Activated CD4-positive, alpha-beta memory T cell treated with anti-CD3 and anti-CD28 coated beads, Interleukin-2, amount 10 ng/mL, durations not matched to agents 7 days and 5 days (primary cell): ENCODE measurements at regions not wholly inside any gene's neighbourhood (a gene's known extent, or its start where the extent isn't known, plus 50 kb on each side); places are given as distances from the start of the nearest gene placed in this dataset.

Experiments
- CTCF ChIA-PET: fragments of 350-600 bp; sonication (Branson Sonifier 250); formaldehyde crosslinking; loops from one replicate; lab custom pipeline; 2021; ENCODE audit warnings: antibody characterized with exemption, inconsistent platforms; lab: Charles Lee
- POLR2A ChIA-PET: fragments of 350-600 bp; sonication (Branson Sonifier 250); formaldehyde crosslinking; loops from one replicate; lab custom pipeline; 2021; ENCODE audit warnings: antibody characterized with exemption; lab: Charles Lee
- DNase-seq: peaks from one replicate; pipeline ENCODE4 v3.0.0-alpha.2; 2020
- H3K27ac Mint-ChIP-seq: one replicate; pipeline ENCODE4 v1.8.0; 2021; ENCODE audit warnings: mild to moderate bottlenecking, mixed read lengths
- H3K27me3 Mint-ChIP-seq: one replicate; pipeline ENCODE4 v1.8.0; 2021; ENCODE audit warnings: mixed read lengths
- H3K36me3 Mint-ChIP-seq: one replicate; pipeline ENCODE4 v1.8.0; 2021; ENCODE audit warnings: low read depth, mixed read lengths
- H3K4me1 Mint-ChIP-seq: one replicate; pipeline ENCODE4 v1.8.0; 2021; ENCODE audit warnings: mixed read lengths
- H3K4me3 Mint-ChIP-seq: one replicate; pipeline ENCODE4 v1.8.0; 2021; ENCODE audit warnings: mild to moderate bottlenecking, mixed read lengths
- H3K9me3 Mint-ChIP-seq: one replicate; pipeline ENCODE4 v1.8.0; 2021; ENCODE audit warnings: mixed read lengths

DNA sequence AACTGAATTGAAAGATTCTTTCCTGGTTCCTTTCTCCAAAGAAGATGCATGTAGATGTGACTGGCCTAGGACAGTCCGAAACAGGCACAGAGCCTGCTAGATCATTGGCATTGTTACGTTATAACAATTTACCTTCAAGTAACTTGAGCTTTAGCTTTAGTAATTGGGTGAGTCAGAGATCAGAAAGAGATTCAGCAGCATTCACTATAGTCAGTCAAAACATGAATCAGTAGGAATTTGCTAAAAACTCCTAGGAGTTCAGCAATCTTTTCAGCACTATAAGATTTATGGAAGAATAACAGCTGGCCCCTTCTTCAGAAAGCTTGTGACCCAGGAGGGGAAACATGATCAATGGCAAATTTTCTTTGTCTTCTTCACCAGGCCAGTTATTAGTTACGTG is 281.7 kb upstream of the PRDM1 start:
- ChIA-PET CTCF (interaction anchor here (1.0 kb wide), 1 partner anchor 10 kb away, joined by 6 read pairs; no protein-coding TSS in a partner anchor), POLR2A (no interaction called here)
- no peak overlapping the region for H3K4me3 Mint-ChIP-seq
- H3K4me1 Mint-ChIP-seq, result peaks cover 26% of the 10 kb centered on the region
- no peaks in the 10 kb centered on the region for H3K27me3 Mint-ChIP-seq
- DNase-seq, result no peak
- peaks cover 27% of the 10 kb centered on the region for H3K36me3 Mint-ChIP-seq
- peaks cover 9% of the 10 kb centered on the region for H3K9me3 Mint-ChIP-seq
- H3K27ac Mint-ChIP-seq, result no peak overlapping the region

DNA sequence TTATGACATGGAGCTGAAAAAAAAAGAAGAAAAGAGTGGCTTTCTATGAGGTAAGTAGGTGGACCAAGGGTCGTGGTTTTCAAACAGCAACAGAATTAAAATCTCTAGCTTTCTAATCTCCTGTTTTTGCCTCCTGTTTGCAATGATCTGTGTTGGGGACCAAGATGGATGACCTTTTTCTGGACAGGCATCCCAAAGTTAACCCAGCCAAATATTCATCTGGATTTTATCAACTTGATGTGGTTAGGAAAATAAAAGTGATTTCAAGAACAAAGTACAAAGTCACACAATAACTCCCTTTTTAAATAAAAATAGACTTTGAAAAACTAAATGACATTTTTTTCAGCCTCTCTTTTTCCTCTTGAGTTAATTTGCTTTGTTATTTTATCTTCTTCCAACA is 282.1 kb upstream of the PRDM1 start:
- no peak overlapping the region for H3K4me3 Mint-ChIP-seq
- H3K27ac Mint-ChIP-seq, result no peak overlapping the region
- ChIA-PET POLR2A (no interaction called here), CTCF (interaction anchor here (1.0 kb wide), 1 partner anchor 9 kb away, joined by 6 read pairs; no protein-coding TSS in a partner anchor)
- H3K36me3 Mint-ChIP-seq, result peaks cover 27% of the 10 kb centered on the region
- peaks cover 9% of the 10 kb centered on the region for H3K9me3 Mint-ChIP-seq
- H3K4me1 Mint-ChIP-seq, result peaks cover 25% of the 10 kb centered on the region
- no peak for DNase-seq
- H3K27me3 Mint-ChIP-seq, result no peaks in the 10 kb centered on the region

DNA sequence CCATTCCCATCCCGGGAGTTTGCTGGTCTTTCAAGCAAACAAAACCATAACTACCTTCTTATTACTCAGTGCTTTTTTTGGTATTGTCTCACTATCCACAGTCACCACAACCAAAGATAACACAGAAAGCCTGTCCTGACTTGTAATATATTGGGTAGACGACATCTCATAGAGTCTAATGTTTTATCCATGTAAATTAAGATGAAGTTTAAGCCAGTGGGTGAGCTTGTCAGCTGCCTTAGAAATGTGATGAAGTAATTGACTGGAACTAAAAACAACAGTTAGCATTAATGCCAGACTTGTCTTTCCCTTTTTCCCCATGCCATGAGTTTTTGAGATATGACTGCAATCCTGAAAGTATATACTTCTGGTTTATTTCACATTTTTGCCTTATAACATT is 282.7 kb upstream of the PRDM1 start:
- DNase-seq, result no peak
- Mint-ChIP-seq H3K4me1 (peaks cover 21% of the 10 kb centered on the region), H3K27me3 (no peaks in the 10 kb centered on the region), H3K9me3 (peaks cover 9% of the 10 kb centered on the region), H3K36me3 (peaks cover 26% of the 10 kb centered on the region), H3K27ac (no peak overlapping the region), H3K4me3 (no peak overlapping the region)
- ChIA-PET CTCF (interaction anchor here (1.0 kb wide), 1 partner anchor 9 kb away, joined by 6 read pairs; no protein-coding TSS in a partner anchor), POLR2A (no interaction called here)

DNA sequence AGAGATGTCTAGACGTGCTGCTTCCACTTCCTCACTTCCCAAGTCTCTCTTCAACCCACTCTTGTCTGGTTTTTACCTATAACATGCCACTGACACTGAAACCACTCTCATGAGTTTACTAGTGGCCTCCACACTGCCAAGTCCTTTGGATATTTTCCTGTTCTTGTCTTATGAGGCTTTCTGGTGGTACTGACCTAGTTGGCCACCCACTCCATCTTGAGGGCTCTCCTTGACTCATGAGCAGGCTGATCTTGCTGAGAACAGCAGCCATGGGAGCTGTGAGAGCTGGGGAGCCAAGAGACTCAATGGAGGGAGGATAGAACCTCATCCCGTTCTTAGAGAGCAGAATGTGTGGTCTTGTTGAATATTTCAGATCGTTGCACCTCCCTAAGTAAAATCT is 283.4 kb upstream of the PRDM1 start:
- Mint-ChIP-seq H3K9me3 (peaks cover 8% of the 10 kb centered on the region), H3K27me3 (no peaks in the 10 kb centered on the region), H3K4me3 (no peak overlapping the region), H3K27ac (no peak overlapping the region), H3K4me1 (peaks cover 19% of the 10 kb centered on the region), H3K36me3 (peaks cover 20% of the 10 kb centered on the region)
- ChIA-PET CTCF (no interaction called here), POLR2A (no interaction called here)
- no peak for DNase-seq

DNA sequence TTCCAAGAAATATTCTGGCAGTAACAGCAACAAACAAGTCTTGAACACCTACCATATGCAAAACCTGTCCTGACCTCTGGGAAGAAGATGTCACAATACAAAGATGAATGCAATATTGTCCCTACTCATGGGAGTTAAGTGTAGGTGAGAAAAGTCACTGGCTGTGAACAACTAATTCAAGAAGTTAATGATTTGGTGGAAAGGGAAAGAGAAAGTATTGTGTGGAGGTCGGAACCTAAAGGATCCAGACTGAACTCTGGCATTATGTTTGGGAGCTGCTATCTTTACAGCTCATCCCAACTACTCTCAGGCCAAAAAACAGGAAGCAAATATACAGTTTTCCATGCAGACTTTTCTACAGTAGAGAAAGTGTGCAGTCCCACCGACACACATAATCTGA is 285.3 kb upstream of the PRDM1 start:
- Mint-ChIP-seq H3K27ac (no peak overlapping the region), H3K27me3 (no peaks in the 10 kb centered on the region), H3K4me3 (no peak overlapping the region), H3K9me3 (no peaks in the 10 kb centered on the region), H3K36me3 (peaks cover 14% of the 10 kb centered on the region), H3K4me1 (peaks cover 29% of the 10 kb centered on the region)
- ChIA-PET CTCF (interaction anchor here (1.3 kb wide), 1 partner anchor 181 kb away, joined by 3 read pairs; no protein-coding TSS in a partner anchor), POLR2A (no interaction called here)
- DNase-seq, result no peak

DNA sequence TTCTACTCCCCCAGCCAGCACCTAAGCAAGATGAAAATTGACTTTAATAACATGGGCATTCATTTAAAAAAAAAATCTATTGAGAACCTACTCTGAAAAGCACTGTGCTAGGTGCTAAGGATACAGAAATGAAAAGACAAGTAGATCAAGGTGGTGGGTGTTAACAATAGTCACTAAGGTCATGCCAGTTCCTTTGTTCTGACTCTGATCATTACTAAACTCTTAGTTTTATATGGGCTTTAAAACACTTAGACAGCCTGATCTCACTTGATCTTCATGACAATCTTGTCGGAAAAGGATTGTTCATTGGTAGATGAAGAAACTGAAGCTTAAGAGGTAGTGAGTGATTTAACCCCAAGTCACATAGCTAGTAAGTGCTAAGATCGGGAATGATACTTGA is 285.7 kb upstream of the PRDM1 start:
- Mint-ChIP-seq H3K36me3 (peaks cover 14% of the 10 kb centered on the region), H3K9me3 (no peaks in the 10 kb centered on the region), H3K4me1 (peaks cover 34% of the 10 kb centered on the region), H3K4me3 (no peak overlapping the region), H3K27me3 (no peaks in the 10 kb centered on the region), H3K27ac (no peak overlapping the region)
- POLR2A ChIA-PET, result no interaction called here
- DNase-seq, result no peak
- CTCF ChIA-PET, result interaction anchor here (1.3 kb wide), 1 partner anchor 181 kb away, joined by 3 read pairs; no protein-coding TSS in a partner anchor

DNA sequence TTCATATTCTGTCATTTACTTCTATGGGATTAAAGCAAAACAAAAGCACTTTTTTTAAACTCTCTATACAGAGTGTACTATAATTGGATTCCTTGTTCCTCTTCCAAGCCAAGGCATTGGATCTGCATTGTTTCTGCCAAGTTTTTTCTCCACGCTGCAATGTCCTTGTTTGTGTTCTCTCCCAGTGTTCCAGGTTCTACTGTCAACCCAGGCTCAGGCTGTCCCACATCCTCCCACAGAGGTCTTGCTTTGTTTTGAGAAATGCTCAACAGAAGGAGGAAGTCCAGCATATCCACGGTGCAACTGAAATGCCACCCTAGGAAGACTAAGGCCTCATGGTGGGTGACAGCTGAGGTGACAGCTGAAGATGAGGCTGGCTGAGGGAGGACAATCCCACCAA is 287.1 kb upstream of the PRDM1 start:
- H3K36me3 Mint-ChIP-seq, result peaks cover 17% of the 10 kb centered on the region
- H3K4me1 Mint-ChIP-seq, result peaks cover 47% of the 10 kb centered on the region
- POLR2A ChIA-PET, result interaction anchor here (2.1 kb wide), 1 partner anchor 10 kb away, joined by 4 read pairs; no protein-coding TSS in a partner anchor
- no peak overlapping the region for H3K4me3 Mint-ChIP-seq
- H3K27me3 Mint-ChIP-seq, result no peaks in the 10 kb centered on the region
- no peaks in the 10 kb centered on the region for H3K9me3 Mint-ChIP-seq
- H3K27ac Mint-ChIP-seq, result no peak overlapping the region
- CTCF ChIA-PET, result no interaction called here
- no peak for DNase-seq

DNA sequence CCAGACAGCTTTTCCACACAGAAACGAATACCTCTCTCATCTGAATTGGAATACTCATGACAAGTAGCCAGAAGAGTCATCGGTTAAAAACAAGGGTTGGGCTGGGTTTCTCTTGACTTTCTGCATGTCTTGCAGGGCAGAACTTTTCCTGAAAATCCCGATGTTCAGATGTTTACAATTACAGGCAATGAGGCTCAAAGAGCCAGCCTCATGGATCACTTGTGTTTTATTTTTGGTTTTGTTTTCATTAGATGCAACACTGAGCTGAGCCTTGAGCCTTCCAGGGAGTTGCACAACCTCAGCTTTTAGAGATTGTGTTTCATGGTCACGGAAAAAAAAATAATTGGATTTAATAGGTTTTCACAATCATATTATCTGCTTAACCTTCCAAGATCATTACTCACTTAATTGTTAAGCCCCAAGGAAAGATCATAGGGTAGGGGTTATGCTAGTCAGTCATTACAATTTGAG is 288.1 kb upstream of the PRDM1 start:
- no peak overlapping the region for H3K27ac Mint-ChIP-seq
- no peak overlapping the region for H3K4me3 Mint-ChIP-seq
- H3K9me3 Mint-ChIP-seq, result no peaks in the 10 kb centered on the region
- POLR2A ChIA-PET, result interaction anchor here (1.4 to 2.1 kb wide), 2 partner anchors 9 to 12 kb away, joined by 4 to 6 read pairs; no protein-coding TSS in a partner anchor
- no peak for DNase-seq
- H3K27me3 Mint-ChIP-seq, result no peaks in the 10 kb centered on the region
- peaks cover 57% of the 10 kb centered on the region for H3K4me1 Mint-ChIP-seq
- CTCF ChIA-PET, result no interaction called here
- H3K36me3 Mint-ChIP-seq, result peaks cover 17% of the 10 kb centered on the region

DNA sequence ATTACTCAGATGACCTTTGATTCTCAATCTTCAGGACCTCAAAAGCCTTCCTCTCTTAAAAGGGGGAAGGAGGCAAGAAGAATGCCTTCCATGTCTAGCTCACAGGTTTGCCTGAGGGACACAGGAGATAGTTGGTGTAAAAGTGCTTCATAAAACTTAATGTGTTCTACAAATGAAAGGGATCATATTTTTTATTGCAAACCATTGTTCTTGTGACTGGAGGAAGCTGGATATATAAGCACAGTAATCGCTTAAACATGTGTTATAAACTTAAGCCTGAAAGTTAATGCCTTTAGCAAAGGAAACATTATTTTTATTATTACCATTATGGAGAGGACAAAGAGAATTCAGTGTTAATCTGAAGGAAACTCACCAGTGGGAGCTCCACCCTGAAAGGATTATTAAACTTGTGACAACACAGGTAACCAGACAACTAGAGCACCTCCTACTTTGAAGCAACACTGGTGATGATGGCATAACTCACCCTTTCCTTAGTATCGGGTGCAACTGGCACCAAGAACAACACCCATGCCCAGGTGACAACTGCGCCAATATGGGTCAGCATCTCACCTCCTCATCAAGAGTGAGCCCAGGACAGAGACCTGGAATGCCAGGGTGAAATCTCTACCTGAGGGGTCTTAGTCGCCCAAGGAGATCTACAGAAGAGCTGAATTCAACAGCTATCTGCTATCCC is 288.7 kb upstream of the PRDM1 start:
- Mint-ChIP-seq H3K4me1 (peaks cover 63% of the 10 kb centered on the region), H3K36me3 (peaks cover 17% of the 10 kb centered on the region), H3K9me3 (no peaks in the 10 kb centered on the region), H3K4me3 (no peak overlapping the region), H3K27me3 (no peaks in the 10 kb centered on the region), H3K27ac (no peak overlapping the region)
- ChIA-PET POLR2A (interaction anchor here (0.9 to 2.1 kb wide), 3 partner anchors 8 to 15 kb away, joined by 3 to 6 read pairs (median 4); no protein-coding TSS in a partner anchor), CTCF (interaction anchor here (0.8 kb wide), 1 partner anchor 25 kb away, joined by 3 read pairs; no protein-coding TSS in a partner anchor)
- no peak for DNase-seq

DNA sequence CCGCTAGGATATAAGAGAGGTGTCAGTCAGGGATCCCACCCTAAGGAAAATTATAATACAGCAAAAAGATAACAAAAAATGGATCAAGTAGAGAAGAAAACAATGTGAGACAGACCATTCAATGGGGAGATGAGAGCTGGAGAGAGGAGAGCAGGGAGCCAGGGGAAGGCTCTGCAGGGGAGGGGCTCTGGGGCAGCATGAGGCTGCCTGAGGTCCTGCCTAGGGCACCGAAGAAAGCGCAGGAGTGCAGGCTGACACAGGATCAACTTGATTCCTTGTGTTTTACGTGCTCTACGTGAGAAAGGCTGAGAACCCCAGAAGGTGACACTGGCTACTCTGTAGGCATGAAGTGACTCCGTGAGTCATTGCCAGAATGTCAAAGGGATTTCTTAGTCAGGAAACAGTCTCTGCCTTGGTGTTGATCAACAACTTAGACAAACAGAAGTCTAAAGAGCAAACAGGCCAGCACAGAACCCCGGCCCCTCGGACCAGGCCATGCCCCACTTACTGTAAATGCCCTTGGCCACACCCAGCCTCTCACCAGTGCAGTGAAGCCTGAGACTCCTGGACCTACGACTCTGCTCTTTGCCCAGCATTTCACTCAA is 290.1 kb upstream of the PRDM1 start:
- Mint-ChIP-seq H3K27ac (peak overlapping the region; percentile 17), H3K27me3 (no peaks in the 10 kb centered on the region), H3K4me3 (no peak overlapping the region), H3K4me1 (peaks cover 77% of the 10 kb centered on the region), H3K36me3 (peaks cover 15% of the 10 kb centered on the region), H3K9me3 (no peaks in the 10 kb centered on the region)
- no peak for DNase-seq
- ChIA-PET POLR2A (interaction anchor here (1.0 to 1.3 kb wide), 2 partner anchors 149 to 306 kb away, joined by 3 to 4 read pairs; no protein-coding TSS in a partner anchor), CTCF (interaction anchor here (0.6 kb wide), 1 partner anchor 13 kb away, joined by 4 read pairs; no protein-coding TSS in a partner anchor)

DNA sequence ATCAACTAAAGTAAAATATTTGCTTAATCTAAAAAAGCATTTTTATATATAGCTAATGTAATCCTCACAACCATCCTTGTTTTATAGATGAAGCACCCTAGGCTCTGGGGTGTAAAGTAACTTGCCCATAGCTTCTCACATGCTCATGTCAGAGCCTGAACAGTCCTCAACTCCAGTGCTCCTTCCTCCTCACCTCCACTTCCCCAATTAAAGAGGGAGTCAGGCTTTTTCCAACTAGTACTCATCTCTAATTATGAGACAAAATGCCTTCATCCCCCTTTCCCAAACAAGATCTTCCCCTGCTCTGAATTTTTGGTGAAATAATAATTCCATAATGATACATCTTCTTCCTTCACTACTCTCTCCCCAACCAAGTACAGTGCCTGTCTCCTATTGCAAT is 290.8 kb upstream of the PRDM1 start:
- POLR2A ChIA-PET, result interaction anchor here (1.0 to 1.3 kb wide), 3 partner anchors 148 to 307 kb away, joined by 3 to 4 read pairs (median 3); no protein-coding TSS in a partner anchor
- no peaks in the 10 kb centered on the region for H3K27me3 Mint-ChIP-seq
- H3K4me1 Mint-ChIP-seq, result peaks cover 80% of the 10 kb centered on the region
- H3K4me3 Mint-ChIP-seq, result no peak overlapping the region
- DNase-seq, result no peak
- H3K27ac Mint-ChIP-seq, result peak overlapping the region; percentile 17
- CTCF ChIA-PET, result interaction anchor here (0.7 to 0.9 kb wide), 4 partner anchors 9 to 428 kb away, joined by 3 to 6 read pairs (median 4); no protein-coding TSS in a partner anchor
- peaks cover 8% of the 10 kb centered on the region for H3K36me3 Mint-ChIP-seq
- H3K9me3 Mint-ChIP-seq, result no peaks in the 10 kb centered on the region

DNA sequence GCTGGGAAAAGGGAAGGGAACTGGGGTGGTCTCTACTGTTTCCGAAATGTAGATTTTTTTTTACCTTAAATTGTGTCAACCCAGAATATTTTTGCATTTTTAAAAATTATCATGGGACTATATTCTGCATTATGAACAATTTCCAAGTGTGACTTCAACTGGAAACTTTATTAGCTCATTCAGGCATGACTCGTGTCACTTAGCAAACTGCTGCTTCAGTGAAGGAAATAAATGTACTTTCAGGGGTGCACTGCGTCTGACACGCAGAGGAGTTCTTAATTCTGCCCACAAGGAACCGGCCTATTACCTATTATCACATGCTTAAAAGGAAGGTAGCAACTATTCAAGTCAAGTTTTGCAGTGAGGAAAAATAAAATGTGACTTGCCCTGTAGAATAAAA is 291.3 kb upstream of the PRDM1 start:
- CTCF ChIA-PET, result interaction anchor here (0.7 to 1.6 kb wide), 5 partner anchors 9 to 428 kb away, joined by 3 to 6 read pairs (median 4); no protein-coding TSS in a partner anchor
- Mint-ChIP-seq H3K9me3 (no peaks in the 10 kb centered on the region), H3K27me3 (no peaks in the 10 kb centered on the region), H3K36me3 (peaks cover 3% of the 10 kb centered on the region), H3K27ac (peak overlapping the region; percentile 57), H3K4me1 (peaks cover 81% of the 10 kb centered on the region), H3K4me3 (no peak overlapping the region)
- POLR2A ChIA-PET, result interaction anchor here (1.0 to 1.8 kb wide), 4 partner anchors 148 to 307 kb away, joined by 3 to 7 read pairs (median 4); no protein-coding TSS in a partner anchor
- no peak for DNase-seq
